ENCODE measurements at regions not wholly inside any gene's neighbourhood (a gene's known extent, or its start where the extent isn't known, plus 50 kb on each side); places are given as distances from the start of the nearest gene placed in this dataset.

- DNase-seq (ENCODE audit: low read depth) = no peak
- no peak for TF ChIP-seq CTCF (IDR thresholded peaks at IDR 0.05; ENCODE audit: control insufficient read depth, extremely low read depth, insufficient read depth)
- no peak overlapping the region for H3K4me3 ChIP-seq (ENCODE audit: low read depth, low read length)
Measured at GRCh38 chr14:56899829-56900228, 89.5 kb upstream of the OTX2 start.

- DNase-seq (ENCODE audit: low read depth) = no peak
- no peak overlapping the region for H3K4me3 ChIP-seq (ENCODE audit: low read depth, low read length)
- no peak for TF ChIP-seq CTCF (IDR thresholded peaks at IDR 0.05; ENCODE audit: control insufficient read depth, extremely low read depth, insufficient read depth)
Measured at GRCh38 chr14:56896922-56897321, 86.6 kb upstream of the OTX2 start.

GRCh38 chr14:56896231-56896630 lies 86.0 kb upstream of the OTX2 start:
- no peak for TF ChIP-seq CTCF (IDR thresholded peaks at IDR 0.05; ENCODE audit: control insufficient read depth, extremely low read depth, insufficient read depth)
- DNase-seq (ENCODE audit: low read depth) = no peak
- H3K4me3 ChIP-seq (ENCODE audit: low read depth, low read length) = no peak overlapping the region

- no peak for DNase-seq (ENCODE audit: low read depth)
- no peak overlapping the region for H3K4me3 ChIP-seq (ENCODE audit: low read depth, low read length)
- no peak for TF ChIP-seq CTCF (IDR thresholded peaks at IDR 0.05; ENCODE audit: control insufficient read depth, extremely low read depth, insufficient read depth)
Measured at GRCh38 chr14:56895154-56895553, 84.9 kb upstream of the OTX2 start.

- no peak for DNase-seq (ENCODE audit: low read depth)
- H3K4me3 ChIP-seq (ENCODE audit: low read depth, low read length) = no peak overlapping the region
- no peak for TF ChIP-seq CTCF (IDR thresholded peaks at IDR 0.05; ENCODE audit: control insufficient read depth, extremely low read depth, insufficient read depth)
Measured at GRCh38 chr14:56894591-56894991, 84.3 kb upstream of the OTX2 start.

GRCh38 chr14:56892959-56893358 lies 82.7 kb upstream of the OTX2 start:
- TF ChIP-seq CTCF (IDR thresholded peaks at IDR 0.05; ENCODE audit: control insufficient read depth, extremely low read depth, insufficient read depth) = no peak
- H3K4me3 ChIP-seq (ENCODE audit: low read depth, low read length) = no peak overlapping the region
- DNase-seq (ENCODE audit: low read depth) = no peak

GRCh38 chr14:56891226-56891625 lies 80.9 kb upstream of the OTX2 start:
- no peak overlapping the region for H3K4me3 ChIP-seq (ENCODE audit: low read depth, low read length)
- TF ChIP-seq CTCF (IDR thresholded peaks at IDR 0.05; ENCODE audit: control insufficient read depth, extremely low read depth, insufficient read depth) = no peak
- DNase-seq (ENCODE audit: low read depth) = no peak

All from LNCaP clone FGC (cell line).